ENCODE measurements at regions not wholly inside any gene's neighbourhood (a gene's known extent, or its start where the extent isn't known, plus 50 kb on each side); places are given as distances from the start of the nearest gene placed in this dataset.

DNA sequence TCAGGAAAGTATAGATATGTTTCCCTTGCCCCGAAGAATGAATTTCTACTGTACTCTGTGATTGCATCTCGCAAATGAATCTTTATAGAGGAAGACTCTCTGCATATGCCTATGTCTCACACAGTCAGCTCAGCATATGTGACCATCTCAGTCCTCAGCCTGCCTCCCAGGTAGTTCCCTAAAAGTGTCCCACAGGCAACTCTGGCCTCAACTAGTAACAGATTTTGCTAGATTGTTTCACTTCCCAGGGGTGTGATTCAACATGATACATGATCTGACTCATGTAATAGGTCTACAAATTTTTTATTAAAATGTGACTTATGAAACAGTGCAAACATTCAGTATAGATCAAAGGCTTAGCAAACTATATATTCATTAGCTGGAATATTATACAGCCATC is 296.6 kb upstream of the CRIM1 start:
- TF ChIP-seq EZH2phosphoT487 (IDR thresholded peaks at IDR 0.05; ENCODE audit: borderline replicate concordance, low read length) (no peak), EZH2 (IDR thresholded peaks at IDR 0.05; ENCODE audit: low read length, unreplicated experiment) (no peak)
- TF ChIP-seq, protein P1, sequence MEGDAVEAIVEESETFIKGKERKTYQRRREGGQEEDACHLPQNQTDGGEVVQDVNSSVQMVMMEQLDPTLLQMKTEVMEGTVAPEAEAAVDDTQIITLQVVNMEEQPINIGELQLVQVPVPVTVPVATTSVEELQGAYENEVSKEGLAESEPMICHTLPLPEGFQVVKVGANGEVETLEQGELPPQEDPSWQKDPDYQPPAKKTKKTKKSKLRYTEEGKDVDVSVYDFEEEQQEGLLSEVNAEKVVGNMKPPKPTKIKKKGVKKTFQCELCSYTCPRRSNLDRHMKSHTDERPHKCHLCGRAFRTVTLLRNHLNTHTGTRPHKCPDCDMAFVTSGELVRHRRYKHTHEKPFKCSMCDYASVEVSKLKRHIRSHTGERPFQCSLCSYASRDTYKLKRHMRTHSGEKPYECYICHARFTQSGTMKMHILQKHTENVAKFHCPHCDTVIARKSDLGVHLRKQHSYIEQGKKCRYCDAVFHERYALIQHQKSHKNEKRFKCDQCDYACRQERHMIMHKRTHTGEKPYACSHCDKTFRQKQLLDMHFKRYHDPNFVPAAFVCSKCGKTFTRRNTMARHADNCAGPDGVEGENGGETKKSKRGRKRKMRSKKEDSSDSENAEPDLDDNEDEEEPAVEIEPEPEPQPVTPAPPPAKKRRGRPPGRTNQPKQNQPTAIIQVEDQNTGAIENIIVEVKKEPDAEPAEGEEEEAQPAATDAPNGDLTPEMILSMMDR (conservative IDR thresholded peaks at IDR 0.05; ENCODE audit: low read depth, low read length), result no peak
- DNase-seq, result peak; percentile 23
- no peaks in the 10 kb centered on the region for H4K20me1 ChIP-seq (ENCODE audit: low read length)

DNA sequence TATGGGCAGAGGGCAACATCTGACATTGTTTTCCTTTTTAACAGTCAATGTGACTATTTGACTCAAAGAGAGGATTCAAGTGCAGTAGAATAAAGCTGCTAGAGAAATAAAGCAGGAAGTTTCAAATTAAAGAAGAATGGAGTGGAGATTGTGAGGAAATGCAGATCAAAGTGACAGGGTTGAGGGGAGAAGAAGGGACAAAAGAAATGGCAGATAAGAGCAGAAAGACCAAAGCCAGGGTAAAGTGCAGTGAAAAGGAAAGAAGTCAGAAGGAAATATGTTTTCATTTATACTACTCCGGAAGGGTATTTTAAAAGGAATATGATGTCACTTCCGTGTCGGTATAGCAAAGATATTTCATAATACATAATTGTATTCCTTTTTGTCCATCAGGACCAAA is 297.5 kb upstream of the CRIM1 start:
- ATAC-seq (no peak), DNase-seq (no peak)
- Histone ChIP-seq H4K20me1 (ENCODE audit: low read length) (no peaks in the 10 kb centered on the region), H3K9me3 (ENCODE audit: low read length) (no peaks in the 10 kb centered on the region), H2AFZ (ENCODE audit: low read length) (no peak overlapping the region), H3K79me2 (ENCODE audit: low read length) (no peaks in the 10 kb centered on the region), H3F3A (ENCODE audit: low read length, unreplicated experiment) (no peaks in the 10 kb centered on the region), H3K27me3 (ENCODE audit: low read length) (peaks cover 19% of the 10 kb centered on the region), H3K27ac (ENCODE audit: low read length) (no peak overlapping the region), H3K4me2 (ENCODE audit: low read length) (no peak overlapping the region), H3K9me2 (replicated peaks; ENCODE audit: low read length) (no peaks in the 10 kb centered on the region), H3K4me3 (ENCODE audit: low read length) (no peak overlapping the region), H3K4me1 (ENCODE audit: insufficient read depth, low read length) (no peaks in the 10 kb centered on the region), H3K36me3 (ENCODE audit: low read depth, low read length) (no peaks in the 10 kb centered on the region), H3K9ac (ENCODE audit: low read length) (no peak overlapping the region)
- POLR2A ChIA-PET (ENCODE audit: unreplicated experiment), result no interaction called here
- CTCF ChIA-PET, result no interaction called here
- intact Hi-C loops (cut with micrococcal nuclease), result no loop called here
- TF ChIP-seq EZH2phosphoT487 (IDR thresholded peaks at IDR 0.05; ENCODE audit: borderline replicate concordance, low read length) (no peak), EZH2 (IDR thresholded peaks at IDR 0.05; ENCODE audit: low read length, unreplicated experiment) (no peak)
- TF ChIP-seq, protein P1 (conservative IDR thresholded peaks at IDR 0.05; ENCODE audit: low read depth, low read length), result no peak
- no TSS peak for BruUV-seq (replicated peaks)

More for the DNA sequence above, 296.6 kb upstream of the CRIM1 start:
- no peak for ATAC-seq
- Histone ChIP-seq H3K36me3 (ENCODE audit: low read depth, low read length) (no peaks in the 10 kb centered on the region), H3K27ac (ENCODE audit: low read length) (no peak overlapping the region), H3K9ac (ENCODE audit: low read length) (no peak overlapping the region), H2AFZ (ENCODE audit: low read length) (no peak overlapping the region), H3K4me1 (ENCODE audit: insufficient read depth, low read length) (no peaks in the 10 kb centered on the region), H3K9me2 (replicated peaks; ENCODE audit: low read length) (no peaks in the 10 kb centered on the region), H3K4me3 (ENCODE audit: low read length) (no peak overlapping the region), H3K79me2 (ENCODE audit: low read length) (no peaks in the 10 kb centered on the region), H3F3A (ENCODE audit: low read length, unreplicated experiment) (no peaks in the 10 kb centered on the region), H3K4me2 (ENCODE audit: low read length) (no peak overlapping the region), H3K9me3 (ENCODE audit: low read length) (no peaks in the 10 kb centered on the region), H3K27me3 (ENCODE audit: low read length) (peaks cover 17% of the 10 kb centered on the region)
- ChIA-PET CTCF (no interaction called here), POLR2A (ENCODE audit: unreplicated experiment) (no interaction called here)
- intact Hi-C loops (cut with micrococcal nuclease), result no loop called here
- no TSS peak for BruUV-seq (replicated peaks)

DNA sequence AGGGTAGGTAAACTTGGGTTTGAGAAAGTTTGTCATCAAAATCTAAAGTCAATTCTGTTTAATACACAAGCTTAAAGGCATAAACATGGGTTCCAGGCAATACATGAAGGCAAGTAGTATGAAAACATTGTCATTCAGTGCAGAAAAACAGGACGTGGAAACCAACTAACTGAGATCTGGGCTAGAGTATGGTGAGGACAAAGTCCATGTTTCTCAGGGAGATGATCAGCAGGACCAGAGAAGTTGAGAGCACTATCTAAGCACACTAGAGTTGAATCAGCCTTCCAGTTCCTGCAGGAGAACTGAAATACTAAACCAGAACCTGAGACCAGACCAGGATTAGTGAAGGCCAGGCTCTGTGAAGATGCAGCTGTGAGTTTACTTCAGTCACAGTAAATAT is 302.8 kb upstream of the CRIM1 start:
- no peaks in the 10 kb centered on the region for H3K9me3 ChIP-seq (ENCODE audit: low read length)
- ATAC-seq (no peak), DNase-seq (no peak)
- no TSS peak for BruUV-seq (replicated peaks)
- H3K27ac ChIP-seq (ENCODE audit: low read length), result no peak overlapping the region
- no peaks in the 10 kb centered on the region for H4K20me1 ChIP-seq (ENCODE audit: low read length)
- no peak overlapping the region for H3K4me3 ChIP-seq (ENCODE audit: low read length)
- TF ChIP-seq EZH2phosphoT487 (IDR thresholded peaks at IDR 0.05; ENCODE audit: borderline replicate concordance, low read length), result no peak
- TF ChIP-seq EZH2 (IDR thresholded peaks at IDR 0.05; ENCODE audit: low read length, unreplicated experiment), result no peak
- TF ChIP-seq, protein P1 (conservative IDR thresholded peaks at IDR 0.05; ENCODE audit: low read depth, low read length), result no peak
- CTCF ChIA-PET, result no interaction called here
- no peak overlapping the region for H3K4me2 ChIP-seq (ENCODE audit: low read length)
- no peaks in the 10 kb centered on the region for H3K9me2 ChIP-seq (replicated peaks; ENCODE audit: low read length)
- H2AFZ ChIP-seq (ENCODE audit: low read length), result no peak overlapping the region
- H3K36me3 ChIP-seq (ENCODE audit: low read depth, low read length), result no peaks in the 10 kb centered on the region
- H3F3A ChIP-seq (ENCODE audit: low read length, unreplicated experiment), result no peaks in the 10 kb centered on the region
- H3K9ac ChIP-seq (ENCODE audit: low read length), result no peak overlapping the region
- peaks cover 12% of the 10 kb centered on the region for H3K27me3 ChIP-seq (ENCODE audit: low read length)
- no peaks in the 10 kb centered on the region for H3K4me1 ChIP-seq (ENCODE audit: insufficient read depth, low read length)
- H3K79me2 ChIP-seq (ENCODE audit: low read length), result no peaks in the 10 kb centered on the region
- intact Hi-C loops (cut with micrococcal nuclease), result no loop called here
- POLR2A ChIA-PET (ENCODE audit: unreplicated experiment), result no interaction called here
